ENCODE measurements at regions not wholly inside any gene's neighbourhood (a gene's known extent, or its start where the extent isn't known, plus 50 kb on each side); places are given as distances from the start of the nearest gene placed in this dataset.

- TF ChIP-seq YY1 (IDR thresholded peaks at IDR 0.05; ENCODE audit: insufficient read depth, insufficient read length) (no peak), SUZ12 (IDR thresholded peaks at IDR 0.05; ENCODE audit: extremely low read depth, insufficient read depth, insufficient read length) (no peak)
These were observed 268.6 kb upstream of the ANO5 start for GRCh38 chr11:21924262-21924661.
